Naive thymus-derived CD8-positive, alpha-beta T cell (primary cell): ENCODE measurements at regions not wholly inside any gene's neighbourhood (a gene's known extent, or its start where the extent isn't known, plus 50 kb on each side); places are given as distances from the start of the nearest gene placed in this dataset.
A peak's percentile ranks its signal among the peaks of the same experiment; 100 is the strongest.
"Not testable (repeated sequence)": the region's sequence is repeated elsewhere in the genome, so short reads cannot be mapped to it uniquely, and the experiment has no call there.

Source experiments
- ATAC-seq, 2 donors: fragments of 150-1000 bp; cut with Tn5 transposase in 1 of 2; sonication (Bioruptor Pico), chemical (Tn5 transposase) in 1 of 2; 1 replicate in 1 of 2; 2 replicates in 1 of 2; pipeline ENCODE4 v1.10.0; 2021; ENCODE audit warnings: mild to moderate bottlenecking in 2 of 2, moderate library complexity in 2 of 2
- POLR2A ChIA-PET: fragments of 350-600 bp; sonication (Branson Sonifier 250); formaldehyde crosslinking; loops from one replicate; lab custom pipeline; 2021; ENCODE audit warnings: antibody characterized with exemption; lab: Charles Lee
- DNase-seq, 10 donors: peaks; one replicate each; pipeline versions ENCODE4 v3.0.0 to v3.0.0-alpha.2; 2020 to 2022
- H3K27ac Mint-ChIP-seq, 10 donors: one replicate each; pipeline ENCODE4 v1.8.0; 2020 to 2022; ENCODE audit warnings: mild to moderate bottlenecking in 10 of 10, mixed read lengths in 10 of 10, moderate library complexity in 4 of 10, inconsistent platforms in 1 of 10
- H3K27me3 Mint-ChIP-seq, 5 donors: one replicate each; pipeline ENCODE4 v1.8.0; 2021 to 2022; ENCODE audit warnings: mixed read lengths in 5 of 5
- H3K36me3 Mint-ChIP-seq, 3 donors: one replicate each; pipeline ENCODE4 v1.8.0; 2020 to 2022; ENCODE audit warnings: mixed read lengths in 3 of 3, mild to moderate bottlenecking in 2 of 3, inconsistent platforms in 1 of 3
- H3K4me1 Mint-ChIP-seq, 4 donors: one replicate each; pipeline ENCODE4 v1.8.0; 2021 to 2022; ENCODE audit warnings: mixed read lengths in 4 of 4
- H3K4me3 Mint-ChIP-seq, 10 donors: one replicate each; pipeline ENCODE4 v1.8.0; 2020 to 2022; ENCODE audit warnings: mild to moderate bottlenecking in 10 of 10, mixed read lengths in 10 of 10, moderate library complexity in 6 of 10, inconsistent platforms in 1 of 10
- H3K9me3 Mint-ChIP-seq, 9 donors: one replicate each; pipeline ENCODE4 v1.8.0; 2020 to 2022; ENCODE audit warnings: mixed read lengths in 9 of 9, mild to moderate bottlenecking in 3 of 9, inconsistent platforms in 1 of 9, moderate library complexity in 1 of 9

DNA sequence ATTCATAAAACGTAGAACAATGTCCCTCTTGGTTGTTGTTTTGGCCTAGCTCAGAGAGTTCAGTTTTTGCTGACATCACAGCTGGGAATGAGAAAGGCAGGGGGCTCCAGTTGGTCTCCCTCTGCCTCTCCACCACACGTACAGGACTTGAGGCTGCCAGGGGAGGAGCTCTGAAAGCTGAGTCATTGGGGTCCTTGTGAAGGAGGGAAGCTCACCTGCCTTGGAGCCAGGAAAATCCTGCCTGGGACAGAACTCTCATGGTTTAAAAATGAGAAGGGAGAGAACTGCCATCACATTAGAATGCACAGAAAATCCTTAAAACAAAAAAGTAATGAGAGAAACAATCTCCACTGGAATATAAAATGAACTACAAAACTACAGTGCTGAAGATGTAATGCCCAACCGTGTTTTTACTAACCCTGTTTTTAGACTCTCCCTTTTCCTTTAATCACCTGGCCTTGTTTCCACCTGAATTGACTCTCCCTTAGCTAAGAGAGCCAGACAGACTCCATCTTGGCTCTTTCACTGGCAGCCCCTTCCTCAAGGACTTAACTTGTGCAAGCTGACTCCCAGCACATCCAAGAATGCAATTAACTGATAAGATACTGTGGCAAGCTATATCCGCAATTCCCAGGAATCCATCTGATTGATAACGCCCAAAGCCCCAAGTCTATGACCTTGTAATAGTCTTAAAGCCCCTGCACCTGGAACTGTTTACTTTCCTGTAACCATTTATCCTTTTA lies 58.6 kb upstream of the TARP start:
- Mint-ChIP-seq H3K4me3 (peak overlapping the region in 4 of 10 donors; percentile 38 to 75 (median 66)), H3K4me1 (peaks cover 13 to 71% (median 57%) of the 10 kb centered on the region in 4 donors), H3K27ac (peak overlapping the region in 9 of 10 donors; percentile 24 to 94 (median 70))
- POLR2A ChIA-PET, result interaction anchor here (1.0 to 1.3 kb wide), 2 partner anchors 18 to 116 kb away, joined by 3 to 7 read pairs; no protein-coding TSS in a partner anchor
- H3K36me3 Mint-ChIP-seq, H3K9me3 Mint-ChIP-seq, H3K27me3 Mint-ChIP-seq, ATAC-seq, DNase-seq: not testable (repeated sequence)

DNA sequence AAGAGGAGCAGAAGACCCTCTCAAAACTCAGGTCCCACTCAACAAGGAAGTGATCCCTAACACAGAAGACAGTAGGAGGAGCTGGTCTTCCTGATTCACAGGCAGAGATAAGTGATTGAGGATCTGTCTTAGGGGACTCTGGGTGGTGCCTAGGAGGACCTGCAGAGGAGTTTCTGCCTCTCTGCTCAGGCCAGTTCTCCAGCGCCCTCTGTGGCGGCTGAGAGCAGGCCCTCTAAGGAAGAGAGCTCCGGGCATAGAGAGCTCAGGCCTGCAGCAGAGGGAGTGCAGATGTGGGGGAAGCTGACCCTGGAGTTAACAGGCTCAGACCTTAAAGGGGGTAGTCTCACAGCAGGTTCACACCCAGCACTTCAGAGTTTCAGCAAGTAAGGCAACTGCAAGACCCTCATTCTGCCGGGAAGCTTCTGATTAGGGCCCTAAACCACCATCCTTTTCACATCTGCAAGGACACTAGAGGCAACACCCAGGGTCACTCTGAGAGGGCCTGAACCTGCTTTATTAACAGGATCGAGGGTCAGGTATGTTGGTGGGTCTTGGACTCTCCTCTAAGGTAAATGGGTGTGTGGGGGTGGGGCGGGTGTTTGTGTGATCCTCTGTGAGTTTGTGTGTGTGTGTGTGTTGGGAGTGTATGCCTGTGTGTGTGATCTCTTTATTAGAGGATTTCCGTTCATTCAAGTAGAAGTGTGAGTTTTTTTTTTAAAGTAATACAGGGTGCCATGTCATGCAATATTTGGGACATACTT lies 57.6 kb upstream of the TARP start:
- Mint-ChIP-seq H3K4me1 (peaks cover 12 to 66% (median 54%) of the 10 kb centered on the region in 4 donors), H3K9me3 (no peaks in the 10 kb centered on the region), H3K4me3 (peak overlapping the region in 9 of 10 donors; percentile 7 to 85 (median 59)), H3K36me3 (no peaks in the 10 kb centered on the region), H3K27ac (peak overlapping the region; percentile 49 to 94 (median 88)), H3K27me3 (no peaks in the 10 kb centered on the region)
- DNase-seq (peak in 1 of 10 donors; percentile 27), ATAC-seq (peak; percentile 48 to 62)
- POLR2A ChIA-PET, result interaction anchor here (0.8 to 4.0 kb wide), 6 partner anchors 10 to 115 kb away, joined by 3 to 14 read pairs (median 3); no protein-coding TSS in a partner anchor

DNA sequence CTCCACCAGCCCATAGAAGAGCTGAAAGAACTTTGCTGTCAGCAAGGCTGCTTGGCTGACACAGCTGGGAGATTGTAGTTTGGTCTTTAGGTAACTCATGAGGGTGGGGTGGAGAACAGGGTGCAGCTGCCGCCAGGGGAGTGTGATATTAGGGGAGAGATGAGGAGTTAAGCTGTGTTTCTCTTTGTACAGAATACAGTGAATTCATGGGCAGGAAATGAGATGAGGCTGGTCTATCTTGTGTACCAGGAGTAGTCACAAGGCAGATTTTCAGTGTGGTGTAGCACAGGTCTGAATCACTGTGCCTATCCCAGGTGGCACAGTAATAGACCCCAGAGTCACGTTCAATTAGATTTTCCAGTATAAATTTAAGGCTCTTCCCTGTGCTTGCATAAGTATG lies 56.6 kb upstream of the TARP start:
- DNase-seq (no peak), ATAC-seq (peak; percentile 72 to 77)
- no peaks in the 10 kb centered on the region for H3K9me3 Mint-ChIP-seq
- POLR2A ChIA-PET, result interaction anchor here (0.6 to 4.0 kb wide), 3 partner anchors 9 to 11 kb away, joined by 3 to 14 read pairs (median 3); no protein-coding TSS in a partner anchor
- peak overlapping the region in 9 of 10 donors; percentile 7 to 85 (median 44) for H3K4me3 Mint-ChIP-seq
- peak overlapping the region in 9 of 10 donors; percentile 49 to 94 (median 88) for H3K27ac Mint-ChIP-seq
- H3K27me3 Mint-ChIP-seq, result no peaks in the 10 kb centered on the region
- no peaks in the 10 kb centered on the region for H3K36me3 Mint-ChIP-seq
- H3K4me1 Mint-ChIP-seq, result peaks cover 10 to 56% (median 43%) of the 10 kb centered on the region in 4 donors

DNA sequence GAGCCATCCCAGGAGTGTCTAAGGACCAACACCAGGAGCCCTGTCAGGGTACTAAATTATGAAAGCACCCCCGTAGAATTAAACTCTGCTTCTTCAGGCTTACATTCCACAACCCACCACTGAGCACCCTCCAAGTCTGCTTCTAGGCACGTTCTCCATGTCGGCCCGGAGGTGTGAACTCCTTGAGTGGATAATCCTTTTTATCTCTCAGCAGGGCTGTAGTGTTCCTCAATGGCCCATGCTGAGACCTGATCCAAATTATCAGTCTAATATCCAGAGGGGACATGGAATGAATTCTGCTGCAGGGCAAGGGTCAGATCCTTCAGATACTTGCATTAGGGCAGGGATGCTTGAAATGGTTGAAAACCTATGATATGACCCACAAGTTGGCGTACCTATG lies 55.9 kb upstream of the TARP start:
- POLR2A ChIA-PET, result interaction anchor here (4.0 kb wide), 1 partner anchor 10 kb away, joined by 14 read pairs; no protein-coding TSS in a partner anchor
- H3K9me3 Mint-ChIP-seq, result no peaks in the 10 kb centered on the region
- no peaks in the 10 kb centered on the region for H3K27me3 Mint-ChIP-seq
- H3K27ac Mint-ChIP-seq, result peak overlapping the region in 2 of 10 donors; percentile 68 to 88
- ATAC-seq (no peak), DNase-seq (no peak)
- H3K4me1 Mint-ChIP-seq, result peaks cover 10 to 50% (median 40%) of the 10 kb centered on the region in 4 donors
- H3K4me3 Mint-ChIP-seq, result no peak overlapping the region
- H3K36me3 Mint-ChIP-seq, result no peaks in the 10 kb centered on the region

DNA sequence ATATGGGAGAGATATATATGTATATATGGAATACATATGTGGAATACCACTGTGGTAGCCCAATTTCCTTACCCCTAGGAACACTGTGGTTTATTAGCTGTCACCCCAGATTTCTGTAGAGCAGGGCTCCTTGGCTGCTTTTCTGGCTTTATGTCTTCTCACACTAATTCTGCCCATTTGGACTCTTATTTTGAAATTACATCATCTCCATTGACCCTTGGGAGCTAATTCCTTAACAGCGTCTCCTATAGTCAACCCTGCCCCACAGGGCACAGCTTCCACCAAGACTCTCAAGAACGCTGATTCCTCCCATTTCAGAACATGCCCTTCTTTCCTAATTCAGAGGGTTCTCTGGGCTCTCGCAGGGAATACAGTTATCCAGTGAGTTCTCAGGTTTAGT lies 55.4 kb upstream of the TARP start:
- ATAC-seq, result no peak
- DNase-seq, result no peak
- Mint-ChIP-seq H3K36me3 (no peaks in the 10 kb centered on the region), H3K27ac (peak overlapping the region in 3 of 10 donors; percentile 9 to 88 (median 68)), H3K4me3 (no peak overlapping the region), H3K9me3 (no peaks in the 10 kb centered on the region), H3K4me1 (peaks cover 8 to 47% (median 36%) of the 10 kb centered on the region in 4 donors), H3K27me3 (no peaks in the 10 kb centered on the region)
- POLR2A ChIA-PET, result interaction anchor here (4.0 kb wide), 1 partner anchor 10 kb away, joined by 14 read pairs; no protein-coding TSS in a partner anchor

DNA sequence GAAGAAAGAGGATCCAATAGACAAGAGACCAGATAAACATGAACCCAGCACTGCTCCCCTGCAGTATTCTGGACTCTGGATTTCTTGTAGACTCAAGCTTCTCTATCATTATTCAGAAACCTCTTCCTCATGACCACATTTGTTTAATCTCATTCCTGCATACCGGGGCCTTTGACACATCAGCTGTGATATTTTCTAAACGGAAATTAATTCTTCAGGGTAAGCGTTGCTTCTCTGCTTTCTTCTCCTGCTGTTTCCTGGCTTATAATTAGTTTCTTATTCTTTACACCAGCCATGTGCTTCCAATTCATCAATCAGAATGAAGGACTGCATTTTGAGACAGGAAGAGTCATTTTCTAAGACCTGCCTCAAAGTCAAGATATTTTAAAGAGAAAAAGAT lies 54.2 kb upstream of the TARP start:
- Mint-ChIP-seq H3K9me3 (no peaks in the 10 kb centered on the region), H3K36me3 (no peaks in the 10 kb centered on the region), H3K27me3 (no peaks in the 10 kb centered on the region), H3K4me3 (peak overlapping the region in 4 of 10 donors; percentile 3 to 29 (median 18)), H3K27ac (peak overlapping the region in 6 of 10 donors; percentile 21 to 83 (median 70)), H3K4me1 (peaks cover 8 to 50% (median 39%) of the 10 kb centered on the region in 4 donors)
- POLR2A ChIA-PET, result interaction anchor here (4.0 kb wide), 1 partner anchor 9 kb away, joined by 14 read pairs; no protein-coding TSS in a partner anchor
- peak in 1 of 2 donors; percentile 24 for ATAC-seq
- DNase-seq, result no peak
